H1 (cell line): ENCODE measurements at regions not wholly inside any gene's neighbourhood (a gene's known extent, or its start where the extent isn't known, plus 50 kb on each side); places are given as distances from the start of the nearest gene placed in this dataset.

ENCODE experiments used
- CTCF ChIA-PET: fragments of 300-600 bp; sonication (Branson Sonifier 250); formaldehyde crosslinking; loops from one replicate; lab custom pipeline; 2021; ENCODE audit not compliant: partially characterized antibody; lab: Charles Lee
- POLR2A ChIA-PET: fragments of 300-600 bp; sonication (Branson Sonifier 250); formaldehyde crosslinking; loops from one replicate; lab custom pipeline; 2021; ENCODE audit warnings: inconsistent platforms; ENCODE audit not compliant: partially characterized antibody; lab: Charles Lee
- DNase-seq, 2 experiments: peaks; one replicate each; pipeline versions ENCODE4 v3.0.0 to v3.0.0-alpha.2; 2010 to 2022; ENCODE audit warnings: low spot score in 2 of 2, low read depth in 1 of 2, mixed read lengths in 1 of 2
- FAIRE-seq: peaks from 2 replicates; lab custom pipeline; 2011; peaks lifted over from hg19 to GRCh38; lab: Jason Lieb, UNC
- H2AFZ ChIP-seq: 2 replicates; pipeline ENCODE4 v1.8.1; 2012; ENCODE audit warnings: low read length, inconsistent platforms
- H2AK5ac ChIP-seq: 2 replicates; pipeline ENCODE4 v1.6.1; 2013; ENCODE audit warnings: low read depth, low read length
- H2BK120ac ChIP-seq: replicated peaks from 2 replicates; pipeline ENCODE3; 2013; ENCODE audit warnings: low read depth, low read length, inconsistent platforms
- H2BK12ac ChIP-seq: 2 replicates; pipeline ENCODE4 v1.6.1; 2013; ENCODE audit warnings: low read depth, low read length
- H2BK15ac ChIP-seq: 2 replicates; pipeline ENCODE4 v1.6.1; 2013; ENCODE audit warnings: low read length
- H2BK20ac ChIP-seq: 2 replicates; pipeline ENCODE4 v1.6.1; 2013; ENCODE audit warnings: low read length
- H2BK5ac ChIP-seq: 2 replicates; pipeline ENCODE4 v1.6.1; 2013; ENCODE audit warnings: low read depth, low read length
- H3K14ac ChIP-seq: 2 replicates; pipeline ENCODE4 v1.6.1; 2013; ENCODE audit warnings: inconsistent platforms; ENCODE audit not compliant: insufficient read length
- H3K18ac ChIP-seq: 2 replicates; pipeline ENCODE4 v1.6.1; 2013; ENCODE audit warnings: low read length; ENCODE audit errors: extremely low read depth
- H3K23ac ChIP-seq: 2 replicates; pipeline ENCODE4 v1.6.1; 2013; ENCODE audit warnings: inconsistent platforms; ENCODE audit not compliant: insufficient read length
- H3K23me2 ChIP-seq: 2 replicates; pipeline ENCODE4 v1.6.1; 2013; ENCODE audit warnings: low read depth, low read length
- H3K27ac ChIP-seq: 2 replicates; pipeline ENCODE4 v1.6.1; 2011; ENCODE audit warnings: low read depth, low read length, inconsistent platforms
- H3K27me3 ChIP-seq, 4 experiments: replicated peaks in 1 of 4; 1 replicate in 1 of 4; 2 replicates in 3 of 4; pipeline versions ENCODE4 v1.6.1 to v1.8.1; 2011 to 2013; ENCODE audit warnings: low read length in 3 of 4, mild to moderate bottlenecking in 3 of 4, inconsistent platforms in 2 of 4, mixed read lengths in 2 of 4, moderate library complexity in 1 of 4; ENCODE audit not compliant: control insufficient read depth in 3 of 4, insufficient read depth in 3 of 4; ENCODE audit errors: extremely low read depth in 1 of 4
- H3K36me3 ChIP-seq, 4 experiments: 2 replicates each; pipeline versions ENCODE4 v1.6.1 to v1.8.1; 2011 to 2013; ENCODE audit warnings: mild to moderate bottlenecking in 4 of 4, low read length in 3 of 4, moderate library complexity in 2 of 4, control low read depth in 1 of 4, inconsistent platforms in 1 of 4; ENCODE audit not compliant: insufficient read depth in 4 of 4, control insufficient read depth in 2 of 4
- H3K4ac ChIP-seq: replicated peaks from 2 replicates; pipeline ENCODE3; 2013; ENCODE audit warnings: low read length, low read depth, mixed read lengths, inconsistent platforms; ENCODE audit not compliant: insufficient read length
- H3K4me1 ChIP-seq, 4 experiments: replicated peaks in 1 of 4; 1 replicate in 1 of 4; 2 replicates in 3 of 4; pipeline versions ENCODE4 v1.6.1 to v1.8.1; 2011 to 2013; ENCODE audit warnings: low read length in 3 of 4, inconsistent platforms in 2 of 4, mixed read lengths in 1 of 4; ENCODE audit not compliant: insufficient read depth in 4 of 4, control insufficient read depth in 3 of 4
- H3K4me2 ChIP-seq, 2 experiments: 2 replicates each; pipeline versions ENCODE4 v1.6.1 to v1.8.1; 2011 to 2013; ENCODE audit warnings: low read depth in 2 of 2, low read length in 2 of 2, control low read depth in 1 of 2, inconsistent platforms in 1 of 2, mild to moderate bottlenecking in 1 of 2; ENCODE audit not compliant: insufficient read depth in 1 of 2
- H3K4me3 ChIP-seq, 4 experiments: fragments of 200-600, 300-600 bp in 1 of 4; sonication (generic), shearing (Covaris generic), sonication (Bioruptor Twin) in 1 of 4; 2 replicates each; pipeline versions ENCODE4 v1.5.1 to v1.8.1; 2011 to 2016; ENCODE audit warnings: low read length in 4 of 4, low read depth in 3 of 4, control low read depth in 2 of 4, inconsistent platforms in 2 of 4, mild to moderate bottlenecking in 2 of 4, mixed read lengths in 1 of 4, moderate library complexity in 1 of 4; ENCODE audit not compliant: insufficient read depth in 2 of 4; ENCODE audit errors: extremely low read depth in 1 of 4
- H3K56ac ChIP-seq: replicated peaks from 2 replicates; pipeline ENCODE3; 2013; ENCODE audit warnings: low read depth, mild to moderate bottlenecking, mixed read lengths, low read length, inconsistent platforms; ENCODE audit not compliant: insufficient read length
- H3K79me1 ChIP-seq: 2 replicates; pipeline ENCODE4 v1.6.1; 2013; ENCODE audit warnings: low read depth, low read length, control low read depth
- H3K79me2 ChIP-seq, 2 experiments: 2 replicates each; pipeline versions ENCODE4 v1.6.1 to v1.8.1; 2012 to 2013; ENCODE audit warnings: low read length in 2 of 2, mild to moderate bottlenecking in 2 of 2, inconsistent platforms in 1 of 2; ENCODE audit not compliant: insufficient read depth in 2 of 2, control insufficient read depth in 1 of 2
- H3K9ac ChIP-seq, 4 experiments: replicated peaks in 1 of 4; 1 replicate in 1 of 4; 2 replicates in 3 of 4; pipeline versions ENCODE4 v1.6.1 to v1.8.1; 2011 to 2013; ENCODE audit warnings: low read depth in 3 of 4, low read length in 3 of 4, control low read depth in 2 of 4, mild to moderate bottlenecking in 2 of 4, moderate library complexity in 2 of 4, inconsistent platforms in 1 of 4; ENCODE audit errors: extremely low read depth in 1 of 4
- H3K9me3 ChIP-seq, 2 experiments: 2 replicates each; pipeline versions ENCODE4 v1.6.1 to v1.8.1; 2012 to 2013; ENCODE audit warnings: mild to moderate bottlenecking in 2 of 2, moderate library complexity in 2 of 2, control low read depth in 1 of 2, inconsistent platforms in 1 of 2, low read depth in 1 of 2, low read length in 1 of 2, mixed read lengths in 1 of 2; ENCODE audit not compliant: insufficient read depth in 2 of 2
- H4K20me1 ChIP-seq, 2 experiments: replicated peaks in 1 of 2; 2 replicates each; pipeline versions ENCODE3 to v1.8.1; 2011 to 2013; ENCODE audit warnings: inconsistent platforms in 2 of 2, low read length in 2 of 2, mild to moderate bottlenecking in 1 of 2; ENCODE audit not compliant: insufficient read depth in 2 of 2, control insufficient read depth in 1 of 2
- H4K5ac ChIP-seq: 2 replicates; pipeline ENCODE4 v1.6.1; 2013; ENCODE audit warnings: low read length, low read depth, mixed read lengths, inconsistent platforms; ENCODE audit not compliant: insufficient read length
- H4K8ac ChIP-seq: 2 replicates; pipeline ENCODE4 v1.8.0; 2013; ENCODE audit warnings: mild to moderate bottlenecking, moderate library complexity, low read length, inconsistent platforms; ENCODE audit not compliant: insufficient read depth; ENCODE audit errors: extremely low read depth
- H4K91ac ChIP-seq: replicated peaks from 2 replicates; pipeline ENCODE3; 2013; ENCODE audit warnings: low read length, mixed read lengths, inconsistent platforms; ENCODE audit not compliant: insufficient read length
- ATF3 ChIP-seq: IDR thresholded peaks from 2 replicates; pipeline ENCODE4 v1.6.1; 2011; ENCODE audit warnings: low read depth, mild to moderate bottlenecking, low read length; ENCODE audit not compliant: insufficient read depth
- BCL11A ChIP-seq, 2 experiments: IDR thresholded peaks; one replicate each; pipeline ENCODE4 v1.6.1; 2011; ENCODE audit warnings: low read depth in 2 of 2, low read length in 2 of 2, mild to moderate bottlenecking in 2 of 2
- CHD2 ChIP-seq: IDR thresholded peaks from 2 replicates; pipeline ENCODE4 v1.6.1; 2012; ENCODE audit warnings: low read length, improper control_type of control experiment
- CTBP2 ChIP-seq: IDR thresholded peaks from 2 replicates; pipeline ENCODE4 v1.7.0; 2011; ENCODE audit warnings: borderline replicate concordance, mild to moderate bottlenecking, moderate library complexity, mixed read lengths, low read length; ENCODE audit not compliant: insufficient read depth, insufficient read length
- EP300 ChIP-seq, 2 experiments: IDR thresholded peaks; 1 replicate in 1 of 2; 2 replicates in 1 of 2; pipeline ENCODE4 v1.6.1; 2011 to 2012; ENCODE audit warnings: low read depth in 2 of 2, low read length in 2 of 2, mild to moderate bottlenecking in 2 of 2, borderline replicate concordance in 1 of 2, inconsistent platforms in 1 of 2, moderate library complexity in 1 of 2
- JUND ChIP-seq: IDR thresholded peaks from 2 replicates; pipeline ENCODE4 v1.6.1; 2011; ENCODE audit warnings: mild to moderate bottlenecking, improper control_type of control experiment, low read length
- NRF1 ChIP-seq: IDR thresholded peaks from 2 replicates; pipeline ENCODE4 v1.6.1; 2011; ENCODE audit warnings: mild to moderate bottlenecking, low read depth, low read length, improper control_type of control experiment
- POLR2AphosphoS5 ChIP-seq: IDR thresholded peaks from 2 replicates; pipeline ENCODE4 v1.6.1; 2011; ENCODE audit warnings: low read depth, low read length
- RBBP5 ChIP-seq: IDR thresholded peaks from 2 replicates; pipeline ENCODE4 v1.7.1; 2012; ENCODE audit warnings: low read depth, mild to moderate bottlenecking, inconsistent platforms, low read length, moderate library complexity, borderline replicate concordance
- RFX5 ChIP-seq: IDR thresholded peaks from 2 replicates; pipeline ENCODE4 v1.6.1; 2011; ENCODE audit warnings: low read depth, low read length, improper control_type of control experiment, borderline replicate concordance
- TBP ChIP-seq: IDR thresholded peaks from 2 replicates; pipeline ENCODE4 v1.6.1; 2011; ENCODE audit warnings: low read depth, low read length, improper control_type of control experiment
- WGBS, 2 experiments: shearing (Covaris generic) in 1 of 2; methylation state at CpG; one replicate each; pipeline versions ENCODE4 v1.1.6 to v1.1.7; 2013 to 2015; ENCODE audit warnings: low lambda C conversion rate in 2 of 2, mixed read lengths in 2 of 2, inconsistent platforms in 1 of 2, low coverage in 1 of 2, missing lambda C conversion rate in 1 of 2; ENCODE audit not compliant: insufficient replicate concordance in 2 of 2, insufficient coverage in 1 of 2, insufficient read length in 1 of 2; ENCODE audit errors: extremely low coverage in 1 of 2, missing lambda C conversion rate in 1 of 2; 5-methylcytosine and 5-hydroxymethylcytosine counted together

GRCh38 chr14:83421711-83422110, 1888.1 kb upstream of the SEL1L start:
- Histone ChIP-seq H3K23me2 (no peaks in the 10 kb centered on the region), H2AK5ac (no peak overlapping the region), H3K4ac (no peak overlapping the region), H2BK12ac (no peak overlapping the region), H3K36me3 (no peaks in the 10 kb centered on the region), H4K8ac (no peak overlapping the region), H3K4me1 (no peaks in the 10 kb centered on the region), H4K5ac (no peak overlapping the region), H3K4me2 (no peak overlapping the region), H4K20me1 (no peaks in the 10 kb centered on the region), H2BK20ac (no peak overlapping the region), H3K4me3 (no peak overlapping the region), H3K18ac (no peak overlapping the region), H2BK120ac (no peak overlapping the region), H3K79me1 (no peaks in the 10 kb centered on the region; the same call in 1 of the 2 replicates), H2BK5ac (no peak overlapping the region), H3K27me3 (no peaks in the 10 kb centered on the region), H3K9me3 (no peaks in the 10 kb centered on the region), H2AFZ (no peak overlapping the region), H3K23ac (no peak overlapping the region), H2BK15ac (no peak overlapping the region), H3K14ac (no peak overlapping the region), H3K9ac (no peak overlapping the region), H3K27ac (no peak overlapping the region), H3K79me2 (no peaks in the 10 kb centered on the region), H3K56ac (no peak overlapping the region), H4K91ac (no peak overlapping the region)
- POLR2A ChIA-PET: no interaction called here
- no peak for DNase-seq
- no peak for FAIRE-seq
- CTCF ChIA-PET: no interaction called here
- WGBS, 2 experiments: 89% methylated on average over 1 of the region's 2 CpGs; no CpG with 5 or more reads in 1 of the 2 experiments
- TF ChIP-seq CTBP2 (no peak), RFX5 (no peak), RBBP5 (no peak), NRF1 (no peak), ATF3 (no peak), POLR2AphosphoS5 (no peak), JUND (no peak), CHD2 (no peak), BCL11A (IDR thresholded peaks at IDR 0.05; ENCODE audit: low read depth in 2 of 2, low read length in 2 of 2) (no peak), EP300 (IDR thresholded peaks at IDR 0.05; ENCODE audit: borderline replicate concordance in 1 of 2, low read depth in 2 of 2, low read length in 2 of 2) (no peak), TBP (no peak)
